GM04503 (cell line): ENCODE measurements at regions not wholly inside any gene's neighbourhood (a gene's known extent, or its start where the extent isn't known, plus 50 kb on each side); places are given as distances from the start of the nearest gene placed in this dataset.
"Not testable (repeated sequence)": the region's sequence is repeated elsewhere in the genome, so short reads cannot be mapped to it uniquely, and the experiment has no call there.

Source experiments
- DNase-seq: peaks from one replicate; pipeline ENCODE4 v3.0.0-alpha.2; 2012; ENCODE audit warnings: low read depth

- not testable (repeated sequence) for DNase-seq
Observed at GRCh38 chr7:56466607-56467525, 350.6 kb upstream of the NUPR2 start.

- no peak for DNase-seq
Observed at GRCh38 chr7:56449762-56450161, 333.5 kb upstream of the NUPR2 start.

GRCh38 chr7:56447864-56448693 is 331.9 kb upstream of the NUPR2 start:
- DNase-seq: no peak

DNA sequence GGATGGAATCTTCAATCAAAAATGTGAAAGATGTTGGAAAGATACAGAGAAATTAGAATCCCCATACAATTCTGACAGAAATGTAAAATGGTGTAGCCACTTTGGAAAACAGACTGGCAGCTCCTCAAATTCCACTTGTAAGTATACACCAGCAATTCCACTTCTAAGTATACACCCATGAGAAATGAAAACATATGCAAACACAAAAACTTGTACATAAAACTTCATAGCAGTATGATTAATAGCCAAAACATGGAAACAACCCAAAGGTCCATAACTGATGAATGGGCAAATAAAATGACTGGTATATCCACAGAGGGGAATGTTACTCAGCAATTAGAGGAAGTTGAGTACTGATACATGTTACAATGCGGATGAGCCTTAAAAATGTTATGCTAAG is 304.3 kb upstream of the NUPR2 start:
- not testable (repeated sequence) for DNase-seq

- DNase-seq: no peak
Observed at GRCh38 chr7:56375173-56375572, 259.0 kb upstream of the NUPR2 start.

DNA sequence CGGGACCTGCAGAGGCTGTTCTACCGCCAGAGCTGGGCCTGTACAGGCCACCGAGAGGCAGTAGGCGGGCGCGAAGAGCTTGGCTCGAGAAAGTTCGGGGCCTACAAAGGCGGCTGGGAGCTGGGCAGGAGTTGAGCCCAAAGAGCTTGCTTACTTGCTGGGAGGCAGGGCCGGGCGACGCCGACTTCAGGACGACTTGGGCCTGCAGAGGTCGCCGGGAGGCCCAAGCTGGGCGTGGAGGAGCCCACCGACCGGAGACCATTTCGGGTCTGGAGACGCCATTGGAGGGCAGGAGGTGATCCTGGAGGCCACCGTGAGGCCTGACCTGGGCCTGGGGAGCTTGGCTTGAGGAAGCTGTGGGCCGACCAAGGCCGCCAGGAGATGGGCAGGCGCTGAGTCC is 258.4 kb upstream of the NUPR2 start:
- not testable (repeated sequence) for DNase-seq

GRCh38 chr7:56373314-56373713 is 257.1 kb upstream of the NUPR2 start:
- not testable (repeated sequence) for DNase-seq

- not testable (repeated sequence) for DNase-seq
Observed at GRCh38 chr7:56371792-56372191, 255.6 kb upstream of the NUPR2 start.

- not testable (repeated sequence) for DNase-seq
Observed at GRCh38 chr7:56370208-56370872, 254.1 kb upstream of the NUPR2 start.

- not testable (repeated sequence) for DNase-seq
Observed at GRCh38 chr7:56367914-56368313, 251.7 kb upstream of the NUPR2 start.

GRCh38 chr7:56367411-56367810 is 251.2 kb upstream of the NUPR2 start:
- DNase-seq: not testable (repeated sequence)

DNA sequence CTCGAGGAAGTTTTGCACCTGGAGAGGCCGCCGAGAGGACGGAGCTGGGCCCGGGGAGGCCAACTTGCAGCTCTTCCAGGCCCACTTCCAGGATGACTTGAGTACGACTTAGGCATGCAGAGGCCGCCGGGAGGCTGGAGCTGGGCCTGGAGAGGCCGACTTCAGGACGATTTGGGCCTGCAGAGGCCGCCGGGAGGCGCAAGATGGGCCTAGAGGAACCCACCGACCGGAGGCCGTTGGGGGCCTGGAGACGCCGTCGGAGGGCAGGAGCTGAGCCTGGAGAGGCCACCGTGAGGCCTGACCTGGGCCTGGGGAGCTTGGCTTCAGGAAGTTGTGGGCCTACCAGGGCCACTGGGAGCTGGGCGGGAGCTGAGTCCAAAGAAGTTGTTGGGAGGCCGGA is 250.5 kb upstream of the NUPR2 start:
- not testable (repeated sequence) for DNase-seq

- not testable (repeated sequence) for DNase-seq
Observed at GRCh38 chr7:56352576-56352975, 236.4 kb upstream of the NUPR2 start.

DNA sequence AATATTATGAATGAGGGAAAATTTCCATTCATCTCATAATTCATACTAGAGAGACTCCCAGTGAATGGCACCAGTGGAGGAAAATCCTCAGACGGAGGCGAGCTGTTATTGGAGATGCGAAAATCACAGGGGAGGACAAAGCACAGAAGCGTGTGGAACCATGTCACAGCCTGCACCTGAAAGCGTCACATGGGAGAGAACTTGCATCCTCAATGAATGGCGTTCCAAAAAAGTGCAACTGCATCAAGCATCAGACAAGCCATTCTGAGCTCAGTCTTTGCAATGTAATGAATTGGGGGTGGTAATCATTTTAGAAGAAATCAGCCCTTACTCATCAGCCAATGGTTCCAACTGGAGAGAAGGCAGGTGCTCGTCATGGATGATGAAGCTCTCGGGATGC is 235.0 kb upstream of the NUPR2 start:
- not testable (repeated sequence) for DNase-seq

- not testable (repeated sequence) for DNase-seq
Observed at GRCh38 chr7:56348311-56348710, 232.1 kb upstream of the NUPR2 start.

DNA sequence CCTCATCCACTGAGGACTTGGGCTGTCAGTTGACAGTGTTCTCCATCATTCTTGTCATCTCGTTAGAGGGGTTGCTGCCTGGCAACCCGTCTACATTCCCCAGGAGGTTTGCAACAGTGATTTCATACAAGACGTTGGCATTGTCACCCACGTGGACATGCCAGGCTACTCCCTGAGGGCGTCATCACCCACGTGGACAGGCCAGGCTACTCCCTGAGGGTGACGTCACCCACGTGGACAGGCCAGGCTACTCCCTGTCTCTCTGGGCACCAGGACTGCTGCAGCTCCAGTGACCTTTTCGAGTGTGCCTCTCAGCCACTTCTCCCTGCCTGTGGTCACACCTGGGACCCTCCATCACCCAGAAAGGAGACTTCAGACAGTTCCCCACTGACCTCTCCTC is 212.1 kb upstream of the NUPR2 start:
- not testable (repeated sequence) for DNase-seq

- DNase-seq: no peak
Observed at GRCh38 chr7:56290548-56290947, 174.3 kb upstream of the NUPR2 start.

DNA sequence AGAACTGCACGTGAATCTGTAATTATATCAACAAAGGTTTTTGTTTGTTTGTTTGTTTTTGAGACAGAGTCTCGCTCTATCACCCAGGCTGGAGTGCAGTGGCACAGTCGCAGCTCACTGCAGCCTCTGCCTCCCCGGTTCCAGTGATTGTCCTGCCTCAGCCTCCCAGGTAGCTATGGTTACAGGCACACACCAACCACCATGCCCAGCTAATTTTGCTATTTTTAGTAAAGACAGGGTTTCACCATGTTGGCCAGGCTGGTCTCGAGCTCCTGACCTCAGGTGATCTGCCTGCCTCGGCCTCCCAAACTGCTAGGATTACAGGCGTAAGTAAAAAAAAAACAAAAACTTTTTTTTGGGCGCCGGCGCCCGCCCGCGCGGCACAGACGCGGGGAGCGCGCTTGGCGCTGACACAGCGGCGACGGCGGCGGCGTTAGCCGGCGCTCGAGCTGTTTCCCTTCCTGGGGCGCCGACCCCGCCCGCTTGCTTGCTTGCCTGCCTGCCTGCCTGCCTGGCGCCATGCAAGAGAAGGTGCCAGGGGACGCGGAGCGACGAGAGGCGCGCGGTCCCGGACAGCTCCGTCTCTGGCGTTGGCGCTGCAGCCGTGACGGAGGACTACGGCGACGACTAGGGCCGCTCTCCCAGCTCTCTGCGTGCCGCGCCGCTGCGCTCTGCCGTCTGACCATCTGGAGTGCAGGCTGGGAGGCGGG is 171.4 kb upstream of the NUPR2 start:
- no peak for DNase-seq

DNA sequence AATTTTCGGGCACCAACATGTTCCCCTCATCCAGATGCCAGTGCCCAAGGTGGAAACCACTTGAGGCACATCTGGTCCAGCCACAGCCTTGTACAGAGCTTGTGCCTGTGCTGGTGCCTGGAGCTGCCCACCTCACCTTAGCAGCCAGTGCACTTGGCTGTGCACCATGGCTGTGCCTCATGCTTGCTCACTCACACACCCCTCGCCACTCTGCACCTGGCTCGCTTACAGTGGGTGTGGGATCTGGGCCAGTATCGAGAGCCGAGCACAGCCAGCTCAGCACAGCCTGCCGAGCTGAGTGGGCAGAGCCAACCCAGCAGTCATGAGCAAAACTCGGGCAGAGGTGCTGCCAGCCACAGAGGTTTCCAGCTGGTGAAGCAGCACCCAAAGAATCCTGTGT is 139.9 kb upstream of the NUPR2 start:
- DNase-seq: no peak

- no peak for DNase-seq
Observed at GRCh38 chr7:56250135-56250534, 133.9 kb upstream of the NUPR2 start.

DNA sequence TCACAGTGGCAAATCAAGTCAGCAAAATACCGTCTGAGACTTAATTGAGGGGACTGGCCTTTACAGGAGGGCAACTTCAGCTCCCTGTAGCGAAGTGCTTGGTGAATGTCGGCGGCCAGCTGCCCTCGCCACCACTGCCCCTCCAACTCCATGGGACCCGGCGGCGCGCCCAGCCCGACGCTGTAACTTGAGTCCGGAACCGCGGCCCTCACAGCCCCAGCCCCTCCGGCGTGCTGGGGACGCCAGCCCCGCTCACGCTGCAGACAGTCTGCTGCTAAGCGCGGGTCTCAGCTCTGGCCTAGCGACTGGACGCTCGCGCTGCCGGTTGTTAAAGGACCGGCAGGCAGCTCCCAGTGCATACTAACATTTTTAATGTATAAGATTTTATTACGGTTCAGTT is 113.4 kb upstream of the NUPR2 start:
- no peak for DNase-seq

GRCh38 chr7:56222866-56223265 is 106.6 kb upstream of the NUPR2 start:
- DNase-seq: no peak
